Astrocyte of the cerebellum (primary cell): ENCODE measurements at regions not wholly inside any gene's neighbourhood (a gene's known extent, or its start where the extent isn't known, plus 50 kb on each side); places are given as distances from the start of the nearest gene placed in this dataset.

Source experiments
- DNase-seq: peaks from one replicate; pipeline ENCODE4 v3.0.0-alpha.2; 2011; ENCODE audit warnings: low read depth
- H3K4me3 ChIP-seq: 2 replicates; pipeline ENCODE4 v1.5.1; 2011; ENCODE audit warnings: mild to moderate bottlenecking, low read depth, low read length, moderate library complexity
- in situ Hi-C: cut with HindIII; loops from 2 replicates; pipeline ENCODE4 v1.10.0; 2017; ENCODE audit warnings: low sequenced_read_pairs
- TF ChIP-seq, protein P1 (sequence below): IDR thresholded peaks from 2 replicates; pipeline ENCODE4 v1.5.1; 2012; ENCODE audit warnings: low read length, low read depth, moderate library complexity, mild to moderate bottlenecking; ENCODE audit errors: missing control alignments

DNA sequence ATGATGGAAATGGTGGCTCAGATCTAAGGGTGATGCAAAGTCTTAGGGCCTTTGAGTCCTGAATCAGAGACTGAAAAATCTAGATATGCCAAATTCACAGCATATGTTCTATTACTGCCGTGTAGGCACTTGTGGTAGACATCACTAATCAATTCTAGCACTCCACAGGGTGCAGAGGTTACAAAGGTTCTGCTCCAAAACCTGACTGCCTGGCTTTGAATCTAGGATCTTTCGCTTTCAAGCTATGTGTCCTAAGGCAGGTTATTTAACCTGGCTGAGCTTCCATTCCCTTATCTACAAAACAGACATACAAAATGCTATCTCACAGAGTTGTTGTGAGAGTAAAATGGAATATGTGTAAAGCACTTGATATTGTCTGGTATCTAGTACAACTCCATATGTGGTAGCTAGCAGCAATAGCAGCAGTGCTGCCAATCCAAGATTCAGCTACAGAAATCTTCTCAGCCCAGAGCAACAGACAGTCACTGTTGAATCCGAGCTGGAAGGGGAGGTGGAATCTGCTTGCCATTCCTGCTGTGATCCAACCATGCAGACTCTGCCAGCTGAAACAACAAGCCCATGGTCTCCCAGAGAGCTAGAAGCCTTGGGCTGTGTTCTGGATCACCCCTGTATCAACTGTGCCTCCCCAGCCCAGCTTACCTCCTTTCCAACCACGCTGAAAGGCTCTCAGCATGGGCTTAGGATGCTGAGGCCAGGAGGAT is 206.9 kb downstream of the TFAP2C start:
- in situ Hi-C loops, result no loop called here
- DNase-seq, result no peak
- H3K4me3 ChIP-seq, result no peak overlapping the region
- TF ChIP-seq, protein P1, sequence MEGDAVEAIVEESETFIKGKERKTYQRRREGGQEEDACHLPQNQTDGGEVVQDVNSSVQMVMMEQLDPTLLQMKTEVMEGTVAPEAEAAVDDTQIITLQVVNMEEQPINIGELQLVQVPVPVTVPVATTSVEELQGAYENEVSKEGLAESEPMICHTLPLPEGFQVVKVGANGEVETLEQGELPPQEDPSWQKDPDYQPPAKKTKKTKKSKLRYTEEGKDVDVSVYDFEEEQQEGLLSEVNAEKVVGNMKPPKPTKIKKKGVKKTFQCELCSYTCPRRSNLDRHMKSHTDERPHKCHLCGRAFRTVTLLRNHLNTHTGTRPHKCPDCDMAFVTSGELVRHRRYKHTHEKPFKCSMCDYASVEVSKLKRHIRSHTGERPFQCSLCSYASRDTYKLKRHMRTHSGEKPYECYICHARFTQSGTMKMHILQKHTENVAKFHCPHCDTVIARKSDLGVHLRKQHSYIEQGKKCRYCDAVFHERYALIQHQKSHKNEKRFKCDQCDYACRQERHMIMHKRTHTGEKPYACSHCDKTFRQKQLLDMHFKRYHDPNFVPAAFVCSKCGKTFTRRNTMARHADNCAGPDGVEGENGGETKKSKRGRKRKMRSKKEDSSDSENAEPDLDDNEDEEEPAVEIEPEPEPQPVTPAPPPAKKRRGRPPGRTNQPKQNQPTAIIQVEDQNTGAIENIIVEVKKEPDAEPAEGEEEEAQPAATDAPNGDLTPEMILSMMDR, result no peak

GRCh38 chr20:56839222-56839621 is 210.1 kb downstream of the TFAP2C start:
- in situ Hi-C loops, result no loop called here
- no peak overlapping the region for H3K4me3 ChIP-seq
- TF ChIP-seq, protein P1, result no peak
- no peak for DNase-seq

DNA sequence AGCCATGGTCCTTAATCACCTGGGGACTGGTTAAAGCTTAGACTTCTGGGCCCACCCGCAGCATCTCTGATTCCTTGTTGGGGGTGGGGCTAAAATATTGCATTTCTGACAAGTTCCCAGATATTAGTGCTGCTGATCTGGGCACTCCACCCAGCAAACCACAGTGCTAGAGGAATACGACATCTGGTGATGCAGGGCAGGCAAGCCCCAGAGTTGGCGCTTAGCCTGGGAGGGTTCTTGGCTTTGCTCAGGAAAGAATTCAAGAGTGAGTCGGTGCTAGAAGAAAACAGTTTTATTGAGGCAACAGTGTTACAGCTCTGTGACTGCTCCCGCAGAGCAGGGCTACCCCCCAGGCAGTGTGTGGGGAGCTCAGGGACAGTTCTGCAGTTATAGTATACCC is 210.7 kb downstream of the TFAP2C start:
- DNase-seq, result no peak
- in situ Hi-C loops, result no loop called here
- no peak overlapping the region for H3K4me3 ChIP-seq
- TF ChIP-seq, protein P1, result no peak

- TF ChIP-seq, protein P1, result no peak
- no peak overlapping the region for H3K4me3 ChIP-seq
- no peak for DNase-seq
- in situ Hi-C loops, result no loop called here
These were observed 211.7 kb downstream of the TFAP2C start for GRCh38 chr20:56840716-56841261.

GRCh38 chr20:56841346-56841908 is 212.3 kb downstream of the TFAP2C start:
- no peak for DNase-seq
- TF ChIP-seq, protein P1, result no peak
- in situ Hi-C loops, result no loop called here

GRCh38 chr20:56842056-56842455 is 212.9 kb downstream of the TFAP2C start:
- no peak overlapping the region for H3K4me3 ChIP-seq
- TF ChIP-seq, protein P1, result no peak
- in situ Hi-C loops, result no loop called here
- DNase-seq, result no peak

More at GRCh38 chr20:56841346-56841908, 212.3 kb downstream of the TFAP2C start:
- H3K4me3 ChIP-seq, result no peak overlapping the region
